Right lobe of liver (tissue), 4 donors: ENCODE measurements at regions not wholly inside any gene's neighbourhood (a gene's known extent, or its start where the extent isn't known, plus 50 kb on each side); places are given as distances from the start of the nearest gene placed in this dataset.

ENCODE experiments used
- POLR2A ChIP-seq: fragments of 450-650 bp; IDR thresholded peaks from one replicate; pipeline ENCODE4 v1.6.1; 2017; ENCODE audit warnings: antibody characterized with exemption, mild to moderate bottlenecking
- TF ChIP-seq, protein P1 (sequence below), 4 donors: fragments of 200-600 bp in 3 of 4; fragments of 450-650 bp in 1 of 4; IDR thresholded peaks; one replicate each; pipeline versions ENCODE4 v1.5.1 to v1.8.0; 2016 to 2022; ENCODE audit warnings: antibody characterized with exemption in 4 of 4, mild to moderate bottlenecking in 2 of 4
- donor health status: DM: no; HTN: no; CAD: no.
- donor health status: DM: no; HTN: no; CAD: no.
- donor health status: DM: no; HTN: yes; CAD: no.

GRCh38 chr3:107962946-107963345, 127.9 kb downstream of the CD47 start:
- TF ChIP-seq, protein P1, sequence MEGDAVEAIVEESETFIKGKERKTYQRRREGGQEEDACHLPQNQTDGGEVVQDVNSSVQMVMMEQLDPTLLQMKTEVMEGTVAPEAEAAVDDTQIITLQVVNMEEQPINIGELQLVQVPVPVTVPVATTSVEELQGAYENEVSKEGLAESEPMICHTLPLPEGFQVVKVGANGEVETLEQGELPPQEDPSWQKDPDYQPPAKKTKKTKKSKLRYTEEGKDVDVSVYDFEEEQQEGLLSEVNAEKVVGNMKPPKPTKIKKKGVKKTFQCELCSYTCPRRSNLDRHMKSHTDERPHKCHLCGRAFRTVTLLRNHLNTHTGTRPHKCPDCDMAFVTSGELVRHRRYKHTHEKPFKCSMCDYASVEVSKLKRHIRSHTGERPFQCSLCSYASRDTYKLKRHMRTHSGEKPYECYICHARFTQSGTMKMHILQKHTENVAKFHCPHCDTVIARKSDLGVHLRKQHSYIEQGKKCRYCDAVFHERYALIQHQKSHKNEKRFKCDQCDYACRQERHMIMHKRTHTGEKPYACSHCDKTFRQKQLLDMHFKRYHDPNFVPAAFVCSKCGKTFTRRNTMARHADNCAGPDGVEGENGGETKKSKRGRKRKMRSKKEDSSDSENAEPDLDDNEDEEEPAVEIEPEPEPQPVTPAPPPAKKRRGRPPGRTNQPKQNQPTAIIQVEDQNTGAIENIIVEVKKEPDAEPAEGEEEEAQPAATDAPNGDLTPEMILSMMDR (IDR thresholded peaks at IDR 0.05), result no peak
- TF ChIP-seq POLR2A, result no peak
